SKM-1 (cell line): ENCODE measurements at regions not wholly inside any gene's neighbourhood (a gene's known extent, or its start where the extent isn't known, plus 50 kb on each side); places are given as distances from the start of the nearest gene placed in this dataset.

Experiments
- DNase-seq: peaks from one replicate; lab custom pipeline; 2025; ENCODE audit not compliant: unreplicated experiment; lab: John Stamatoyannopoulos, UW

DNA sequence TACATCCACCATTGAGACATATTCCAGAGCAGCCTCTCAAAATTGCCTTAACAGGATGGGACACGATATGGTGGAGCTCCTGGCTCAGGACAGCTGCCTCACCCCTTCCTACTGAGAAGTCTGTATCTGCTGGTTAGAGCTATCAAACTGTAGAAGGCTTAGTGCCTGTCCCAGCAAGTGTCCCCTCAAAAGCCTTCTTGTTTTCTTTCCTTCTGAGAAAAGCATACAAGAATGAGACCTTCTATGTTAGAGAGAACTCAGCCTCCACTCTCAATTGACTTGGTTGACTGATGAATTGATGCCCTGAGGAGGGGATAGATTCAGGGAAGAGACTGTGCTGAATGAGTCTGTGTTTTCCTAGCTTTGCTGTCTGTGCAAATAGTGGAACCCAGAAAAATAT, 2020.9 kb downstream of the TP53TG3F start:
- no peak for DNase-seq

DNA sequence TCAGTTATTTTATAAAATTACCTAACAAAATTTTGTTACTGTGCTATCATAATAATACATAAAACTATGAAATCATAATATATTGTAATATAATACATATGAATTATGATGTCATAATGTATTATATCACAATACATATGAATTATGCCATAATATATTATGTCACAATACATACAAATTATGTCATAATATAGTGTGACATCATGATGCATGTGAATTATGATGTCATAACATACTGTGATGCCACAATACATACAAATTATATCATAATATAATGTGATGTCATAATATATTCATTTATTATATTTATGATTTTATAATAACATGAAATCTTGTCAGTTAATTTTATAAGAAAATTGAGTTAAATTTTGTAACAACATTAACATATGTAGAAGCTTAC, 2021.6 kb downstream of the TP53TG3F start:
- no peak for DNase-seq

DNA sequence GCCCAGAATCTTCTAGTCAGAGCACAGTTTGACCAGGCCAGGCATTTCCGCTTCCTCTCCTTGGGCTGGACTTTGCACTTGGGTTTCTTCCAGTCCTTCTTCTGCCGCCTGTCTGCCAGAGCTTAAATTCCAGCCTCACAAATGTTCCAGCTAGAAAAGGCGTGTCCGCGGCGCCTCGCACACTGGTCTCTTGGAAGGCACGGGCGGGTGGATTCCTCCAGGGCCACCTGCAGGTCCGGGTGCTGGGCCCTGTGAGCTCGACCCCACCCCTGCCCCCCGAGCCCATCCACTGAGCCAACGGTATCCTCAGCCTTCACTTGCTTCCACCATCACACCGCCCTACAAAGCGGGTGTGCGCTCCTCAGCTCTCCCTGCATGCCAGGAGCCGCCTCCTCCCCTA, 2026.5 kb downstream of the TP53TG3F start:
- DNase-seq: no peak

DNA sequence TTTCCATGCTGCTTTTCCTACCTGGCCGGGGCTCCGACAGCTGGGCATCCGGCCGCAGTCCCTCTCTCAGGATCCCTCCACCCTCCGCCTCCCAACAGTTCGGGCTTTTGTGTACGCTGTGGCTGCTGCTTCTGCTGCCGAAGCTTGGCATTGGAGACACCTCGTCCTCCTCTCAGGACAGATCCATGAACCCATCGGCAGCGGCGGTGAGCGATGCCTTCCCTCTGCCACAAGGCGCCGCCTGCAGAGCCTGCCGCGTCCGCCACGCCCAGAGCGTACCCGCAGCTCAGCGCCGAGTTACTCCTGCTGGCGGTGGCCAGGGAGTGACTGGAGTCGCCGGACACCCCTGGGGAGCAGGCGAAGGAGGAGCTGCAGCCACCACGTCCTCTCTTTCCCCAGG, 2032.8 kb downstream of the TP53TG3F start:
- no peak for DNase-seq

DNA sequence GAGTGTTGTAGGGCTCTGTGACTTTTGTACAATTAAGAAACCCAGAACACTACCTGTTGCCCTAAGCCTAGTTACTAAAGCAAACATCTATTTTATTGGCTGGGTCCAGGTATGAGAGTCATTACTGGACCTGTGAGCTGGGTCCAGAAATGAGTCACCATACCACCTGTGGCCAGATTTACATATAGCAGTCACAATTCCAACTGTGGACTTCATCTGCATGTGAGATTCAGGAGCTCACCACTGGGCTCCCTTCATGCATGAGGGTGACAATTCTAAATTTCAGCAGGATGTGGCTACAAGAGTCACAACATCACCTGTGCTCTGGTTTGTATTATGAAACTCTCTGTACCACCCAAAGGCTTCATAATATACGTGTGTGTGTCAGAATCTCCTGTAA, 2038.0 kb downstream of the TP53TG3F start:
- no peak for DNase-seq

DNA sequence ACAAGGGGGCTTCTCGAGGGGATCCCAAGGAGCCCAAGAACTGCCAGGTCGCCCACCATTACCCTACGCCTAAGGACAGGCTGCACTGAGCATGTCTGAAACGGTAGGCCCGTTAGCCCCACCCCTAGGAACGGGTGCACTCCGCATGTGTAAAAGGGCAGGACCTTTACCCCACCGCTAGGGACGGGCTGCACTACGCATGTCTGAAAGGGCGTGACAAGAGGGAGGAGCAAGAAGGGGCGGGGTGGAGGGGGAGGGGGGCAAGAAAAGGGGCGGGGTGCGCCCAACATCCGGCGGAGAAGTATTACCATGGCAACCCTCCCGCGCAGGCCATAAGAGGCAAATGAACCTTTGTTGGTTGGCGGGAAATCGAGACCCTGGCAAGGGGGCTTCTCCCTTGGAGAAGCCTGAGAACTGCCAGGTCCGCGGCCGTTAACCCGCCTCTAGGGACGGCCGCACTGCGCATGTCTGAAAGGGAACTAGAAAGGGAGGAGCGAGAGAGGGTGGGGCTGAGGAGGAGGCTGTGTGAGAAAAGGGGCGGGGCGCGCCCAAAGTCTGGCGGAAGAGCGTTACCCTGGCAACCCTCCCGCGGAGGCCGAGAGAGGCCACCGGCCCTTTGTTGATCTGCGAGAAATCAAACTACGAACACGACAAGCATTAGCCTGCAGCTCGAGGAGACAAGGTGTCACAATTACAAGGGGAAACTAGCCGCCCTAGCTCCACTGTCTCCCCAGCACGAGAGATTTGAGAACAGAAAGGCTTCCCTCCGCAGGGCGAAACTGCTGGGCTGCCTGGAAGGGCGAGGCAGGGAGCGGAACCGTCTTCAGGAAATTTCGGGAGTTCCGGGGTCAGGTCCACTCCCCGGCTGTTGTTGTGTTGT, 2046.8 kb downstream of the TP53TG3F start:
- no peak for DNase-seq

DNA sequence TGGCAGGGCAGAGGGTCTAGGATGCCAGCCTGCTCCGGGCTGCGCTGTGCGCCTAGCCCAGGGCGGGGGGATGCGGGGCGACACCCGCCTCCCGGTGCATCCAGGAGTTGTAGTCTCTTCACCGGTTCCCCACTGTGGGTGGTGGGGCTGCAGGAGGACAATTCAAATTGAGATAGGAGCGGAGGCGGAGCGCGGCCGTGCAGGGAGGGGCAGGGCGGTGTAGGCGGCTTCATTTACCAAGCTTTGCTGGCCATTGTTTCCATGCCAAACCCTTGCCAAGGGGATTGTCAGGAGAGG, 2047.4 kb downstream of the TP53TG3F start:
- DNase-seq: no peak

DNA sequence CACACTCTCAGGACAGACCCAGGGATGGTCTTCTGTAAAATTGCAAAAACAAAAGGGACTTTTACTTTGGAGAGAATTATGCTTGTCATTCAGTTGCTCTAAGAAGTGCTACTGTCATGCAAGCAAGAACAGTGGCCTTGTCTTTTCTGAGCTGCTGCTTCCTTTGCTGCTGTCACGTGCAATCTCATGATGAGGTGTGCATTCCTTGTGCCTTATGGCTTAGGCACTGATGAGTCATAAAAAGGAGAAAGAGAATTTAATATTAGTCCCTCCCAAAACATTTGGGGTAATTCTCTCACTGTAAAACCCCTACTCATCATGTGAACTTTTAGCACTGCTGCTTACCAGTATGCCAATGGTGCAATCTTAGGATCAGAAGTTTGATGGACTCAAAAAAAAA, 2051.3 kb downstream of the TP53TG3F start:
- no peak for DNase-seq

DNA sequence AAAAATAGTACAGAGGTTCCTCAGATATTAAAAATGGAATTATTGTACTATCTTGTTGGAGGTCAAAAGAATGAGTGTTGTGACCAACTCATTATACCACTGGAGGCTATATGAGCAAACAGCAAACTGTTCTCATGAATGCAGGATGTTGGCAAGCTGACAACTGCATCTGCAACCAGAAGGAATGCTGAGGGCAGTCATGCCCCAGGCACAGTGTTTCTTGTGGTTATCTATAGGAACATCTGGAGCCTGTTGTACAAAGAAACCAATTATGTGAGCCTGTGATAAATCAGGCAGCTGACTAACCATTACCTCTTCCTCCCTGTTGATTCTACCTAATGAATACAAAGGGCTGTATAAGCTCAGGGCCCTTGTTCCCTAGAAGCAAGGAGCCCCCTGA, 2057.1 kb downstream of the TP53TG3F start:
- DNase-seq: no peak

DNA sequence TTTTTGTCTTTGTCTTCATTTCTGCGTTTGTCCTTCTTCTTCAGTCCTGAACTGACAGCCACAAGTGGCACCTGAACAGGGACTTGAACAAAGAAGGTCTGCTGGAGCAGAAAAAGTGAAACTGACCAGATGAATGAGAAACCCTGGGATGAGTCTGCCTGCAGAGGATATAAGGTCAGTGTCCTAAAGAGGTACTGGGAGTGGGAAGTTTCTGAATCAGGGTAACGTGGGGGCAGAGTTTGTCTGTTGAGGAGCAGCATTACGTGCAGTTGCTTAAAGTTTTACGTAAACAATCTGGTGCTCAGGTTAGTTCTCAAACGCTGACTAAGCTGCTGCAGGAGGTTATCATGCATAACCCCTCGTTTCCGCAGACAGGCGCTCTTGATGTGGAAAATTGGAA, 2057.6 kb downstream of the TP53TG3F start:
- no peak for DNase-seq

DNA sequence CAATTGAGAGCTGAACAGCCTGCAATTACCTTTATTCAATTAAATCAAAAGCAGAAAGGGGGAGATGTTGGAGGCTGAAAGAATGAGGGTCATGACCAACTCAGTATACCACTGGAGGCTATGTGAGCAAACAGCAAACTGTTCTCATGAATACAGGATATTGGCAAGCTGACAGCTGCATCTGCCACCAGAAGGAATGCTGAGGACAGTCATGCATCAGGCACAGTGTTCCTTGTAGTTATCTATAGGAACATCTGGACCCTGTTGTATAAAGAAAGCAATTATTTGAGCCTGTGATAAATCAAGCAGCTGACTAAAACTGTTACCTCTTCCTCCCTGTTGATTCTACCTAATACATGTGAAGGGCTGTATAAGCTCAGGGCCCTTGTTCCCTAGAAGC, 2064.6 kb downstream of the TP53TG3F start:
- DNase-seq: no peak

DNA sequence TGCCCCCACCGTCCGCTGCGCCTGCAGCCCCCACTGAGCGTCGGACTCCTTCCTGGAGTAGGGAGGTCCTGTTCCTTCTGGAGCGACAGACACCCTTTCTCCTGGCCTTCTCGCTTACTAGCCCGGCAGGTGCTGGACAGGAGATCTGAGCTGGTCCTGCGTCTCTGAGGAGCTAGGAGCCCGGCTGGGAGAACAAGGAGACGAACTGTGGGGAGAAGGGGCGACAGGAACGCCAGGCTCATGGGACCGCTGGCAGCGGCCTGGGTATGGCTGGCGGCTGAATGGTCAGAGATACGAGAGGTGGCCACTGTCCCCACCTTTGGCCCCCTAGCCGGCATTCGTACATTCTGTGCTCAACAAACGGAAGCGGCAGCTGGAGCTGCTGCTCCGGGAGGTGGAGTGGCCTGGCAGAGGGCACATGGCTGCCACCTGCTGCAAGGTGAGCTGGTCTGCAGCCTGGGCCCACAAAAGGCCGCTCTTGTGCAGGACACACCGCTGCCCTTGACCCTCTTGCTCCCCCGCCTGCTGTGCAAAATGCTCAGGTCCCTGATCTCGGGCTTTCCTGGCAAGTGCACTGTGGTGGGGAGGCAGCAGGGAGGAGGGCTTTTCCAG, 2066.7 kb downstream of the TP53TG3F start:
- no peak for DNase-seq

DNA sequence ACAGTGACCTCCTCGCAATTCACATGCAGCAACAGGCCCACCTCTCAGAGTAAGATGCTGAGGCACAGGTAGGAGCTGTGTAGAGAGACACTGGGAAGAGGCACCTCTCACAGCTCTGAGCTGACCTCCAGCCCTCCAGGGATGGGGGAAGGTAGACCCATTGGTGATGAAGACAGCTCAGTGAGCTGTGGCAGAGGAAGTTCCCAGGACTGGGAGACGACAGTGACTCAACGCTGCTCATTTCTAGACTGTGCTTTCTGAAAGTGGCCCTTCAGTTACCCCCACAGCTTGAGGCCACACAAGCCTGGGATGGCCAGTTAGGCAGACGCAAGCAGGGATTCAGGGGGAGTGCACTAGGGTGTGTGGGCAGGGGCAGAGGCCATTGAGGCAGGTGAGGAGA, 2073.2 kb downstream of the TP53TG3F start:
- no peak for DNase-seq

DNA sequence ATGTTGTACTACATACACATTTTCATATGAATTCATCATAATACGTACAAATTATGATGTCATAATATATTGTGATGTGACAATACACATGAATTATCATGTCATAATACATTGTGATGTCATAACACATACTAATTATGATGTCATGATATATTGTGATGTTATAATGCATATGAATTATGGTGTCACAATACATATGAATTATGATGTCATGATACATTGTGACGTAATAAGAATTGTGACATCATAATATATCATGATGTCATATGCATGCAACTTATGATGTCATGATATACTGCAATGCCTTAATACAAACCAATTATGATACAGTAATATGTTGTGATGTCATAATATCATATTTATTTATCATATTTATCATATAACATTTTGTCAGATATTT, 2074.3 kb downstream of the TP53TG3F start:
- DNase-seq: no peak

DNA sequence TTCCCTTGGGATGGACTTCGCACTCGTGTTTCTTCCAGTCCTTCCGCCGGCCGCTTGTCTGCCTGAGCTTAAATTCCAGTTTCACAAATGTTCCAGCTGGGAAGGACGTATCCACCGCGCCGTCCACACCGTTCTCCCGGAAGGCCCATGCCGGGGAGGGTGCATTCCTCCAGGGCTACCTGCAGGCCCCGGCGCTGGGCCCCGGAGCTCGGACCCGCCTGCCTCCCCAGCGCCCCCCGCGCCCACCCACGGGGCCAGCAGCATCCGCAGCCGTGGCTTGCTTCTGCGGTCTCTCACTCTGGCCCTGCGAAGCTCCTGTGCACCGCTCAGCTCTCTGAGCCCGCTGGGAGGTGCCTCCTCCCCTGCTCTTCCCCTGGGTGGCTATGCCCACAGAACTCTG, 2084.1 kb downstream of the TP53TG3F start:
- DNase-seq: no peak

DNA sequence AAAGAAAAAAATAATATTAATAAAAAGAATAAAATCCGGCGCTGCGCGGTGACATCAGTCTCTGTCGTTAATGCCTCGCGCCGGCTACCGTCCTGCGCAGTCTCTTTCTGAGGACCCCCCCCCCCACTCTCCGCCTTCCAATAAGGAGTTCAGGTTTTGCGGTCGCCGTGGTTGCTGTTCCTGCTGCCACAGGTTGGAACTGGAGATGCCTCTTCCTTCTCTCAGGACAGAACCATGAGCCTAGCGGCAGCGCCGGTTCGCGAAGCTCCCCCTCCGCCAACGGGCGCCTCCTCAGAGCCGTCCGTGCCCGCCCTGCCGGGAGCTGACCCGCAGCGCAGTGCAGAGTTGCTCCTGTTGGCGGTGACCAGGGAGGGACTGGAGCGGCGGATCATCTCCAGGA, 2093.4 kb downstream of the TP53TG3F start:
- no peak for DNase-seq

DNA sequence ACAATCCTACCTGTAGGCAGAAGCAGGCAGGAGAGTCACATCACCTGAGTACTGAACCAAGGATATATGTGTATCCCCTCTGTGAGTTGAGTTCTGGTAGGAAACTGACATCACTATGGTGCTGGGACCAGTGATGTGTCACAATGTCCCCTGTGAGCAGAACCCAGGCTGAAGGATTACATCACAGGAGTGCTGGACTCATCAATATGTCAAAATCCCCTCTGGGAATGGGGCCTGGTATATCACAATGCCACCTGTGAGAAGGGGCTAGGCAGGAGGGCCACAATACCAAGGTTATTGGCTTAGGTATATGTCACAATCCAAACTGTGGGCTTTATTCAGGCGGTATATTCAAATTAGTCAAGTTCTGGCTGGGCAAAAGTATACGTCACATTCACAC, 2098.3 kb downstream of the TP53TG3F start:
- DNase-seq: no peak

DNA sequence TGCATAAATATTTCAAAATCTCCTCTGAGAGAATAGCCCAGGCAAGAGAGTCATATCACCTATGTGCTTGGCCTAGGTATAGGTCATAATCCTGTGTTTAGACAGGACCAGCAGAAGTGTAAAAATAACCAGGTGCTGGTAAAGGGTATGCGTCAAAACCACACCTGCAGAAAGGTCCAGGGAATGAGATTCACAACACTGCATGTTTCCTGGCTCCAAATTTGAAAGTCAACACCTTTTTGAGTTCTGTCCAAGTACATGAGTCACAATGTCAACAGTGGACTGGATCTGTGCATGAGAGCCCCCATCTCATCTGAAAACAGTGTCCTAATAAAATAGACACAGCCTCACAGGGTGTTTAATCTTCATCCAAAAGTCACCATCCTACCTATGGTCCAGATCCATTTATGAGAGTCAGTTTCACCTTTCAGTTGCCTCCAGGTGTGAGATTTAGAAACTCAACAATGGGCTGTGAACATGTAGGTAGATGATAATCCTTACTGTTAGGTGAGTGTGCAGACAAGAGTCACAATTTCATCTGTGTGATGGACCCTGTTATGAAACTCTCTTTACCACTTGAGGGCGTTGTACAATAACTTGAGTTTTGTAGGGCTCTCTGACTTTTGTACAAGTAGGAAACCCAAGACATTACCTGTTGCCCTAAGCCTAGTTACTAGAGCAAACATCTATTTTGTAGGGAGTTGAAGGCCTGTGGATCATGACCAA, 2100.7 kb downstream of the TP53TG3F start:
- no peak for DNase-seq

DNA sequence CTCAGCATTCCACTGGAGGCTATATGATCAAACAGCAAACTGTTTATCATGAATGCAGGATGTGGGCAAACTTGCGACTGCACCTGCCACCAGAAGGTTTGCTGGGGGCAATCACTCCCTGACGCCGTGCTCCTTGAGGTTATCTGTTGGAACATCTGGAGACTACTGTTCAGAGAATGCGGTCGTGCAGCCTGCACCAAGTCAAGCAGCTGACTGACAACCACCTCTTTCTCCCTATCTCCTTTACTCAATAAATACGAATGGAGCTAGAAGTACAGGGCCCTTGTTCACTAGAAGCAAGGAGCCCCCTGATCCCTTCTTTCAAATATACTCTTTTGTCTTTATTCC, 2101.2 kb downstream of the TP53TG3F start:
- no peak for DNase-seq

DNA sequence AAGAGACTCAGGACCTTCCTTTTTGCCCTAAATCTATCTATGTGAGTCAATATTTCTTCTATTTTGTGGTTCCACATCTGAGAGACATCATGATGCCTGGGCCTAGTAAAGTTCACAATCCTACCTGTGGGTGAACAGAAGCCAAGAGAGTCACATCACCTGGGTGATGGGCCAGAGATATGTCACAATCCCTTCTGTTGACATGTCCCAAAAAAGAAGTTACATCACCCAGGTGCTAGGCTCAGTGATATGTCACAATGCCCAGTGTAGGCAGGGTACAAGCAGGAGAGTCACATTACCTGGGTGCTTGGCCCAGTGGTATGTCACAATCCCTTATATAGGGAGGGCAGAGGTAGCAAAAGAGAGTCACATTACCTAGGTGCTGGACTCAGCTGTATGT, 2101.9 kb downstream of the TP53TG3F start:
- DNase-seq: no peak

DNA sequence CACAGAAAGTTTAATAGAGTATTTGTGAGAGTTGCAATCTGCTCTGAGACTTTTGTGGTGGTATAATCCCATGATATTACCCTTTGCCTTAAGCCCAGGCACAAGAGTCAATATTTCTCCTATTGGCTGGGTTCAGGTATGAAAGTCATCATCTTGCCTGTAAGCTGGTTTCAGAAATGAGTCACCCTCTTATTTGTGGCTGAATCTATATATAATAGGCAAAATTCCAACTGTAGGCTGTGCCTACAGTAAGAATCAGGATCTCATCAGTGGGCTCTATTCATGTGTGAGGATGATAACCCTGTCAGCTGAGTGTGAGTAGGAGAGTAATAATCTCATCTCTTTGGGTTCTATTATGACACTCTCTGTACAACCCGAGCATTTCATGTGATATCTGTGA, 2103.1 kb downstream of the TP53TG3F start:
- DNase-seq: no peak

DNA sequence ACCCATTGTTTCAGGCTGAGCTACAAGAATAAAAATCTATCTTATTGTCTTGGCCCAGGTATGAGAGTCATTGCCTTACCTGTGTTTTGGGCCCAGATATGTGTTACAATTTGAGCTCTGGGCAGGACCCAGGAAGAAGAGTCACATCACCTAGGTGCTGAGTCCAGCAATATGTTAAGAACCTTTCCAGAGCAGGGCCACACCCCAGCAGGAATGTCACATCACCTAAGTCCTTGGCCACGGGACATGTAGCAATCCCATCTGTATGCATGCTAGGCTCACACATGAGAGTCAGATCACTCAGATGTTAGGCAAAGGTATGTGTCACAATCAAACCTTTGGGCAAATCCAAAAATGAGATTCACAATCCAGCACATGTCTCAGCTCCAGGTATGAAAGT, 2103.5 kb downstream of the TP53TG3F start:
- DNase-seq: no peak
